IgD-negative memory B cell (primary cell): ENCODE measurements at regions not wholly inside any gene's neighbourhood (a gene's known extent, or its start where the extent isn't known, plus 50 kb on each side); places are given as distances from the start of the nearest gene placed in this dataset.

Experiments
- H3K27ac Mint-ChIP-seq, 3 donors: one replicate each; pipeline ENCODE4 v1.8.0; 2020 to 2022; ENCODE audit warnings: mild to moderate bottlenecking in 3 of 3, mixed read lengths in 3 of 3, moderate library complexity in 1 of 3
- H3K27me3 Mint-ChIP-seq: one replicate; pipeline ENCODE4 v1.8.0; 2021; ENCODE audit warnings: mixed read lengths
- H3K36me3 Mint-ChIP-seq: one replicate; pipeline ENCODE4 v1.8.0; 2020; ENCODE audit warnings: mild to moderate bottlenecking, mixed read lengths
- H3K4me1 Mint-ChIP-seq, 3 donors: one replicate each; pipeline ENCODE4 v1.8.0; 2020 to 2022; ENCODE audit warnings: mixed read lengths in 3 of 3, mild to moderate bottlenecking in 1 of 3
- H3K4me3 Mint-ChIP-seq, 4 donors: one replicate each; pipeline ENCODE4 v1.8.0; 2020 to 2022; ENCODE audit warnings: mild to moderate bottlenecking in 4 of 4, mixed read lengths in 4 of 4, moderate library complexity in 3 of 4
- H3K9me3 Mint-ChIP-seq, 3 donors: one replicate each; pipeline ENCODE4 v1.8.0; 2020 to 2021; ENCODE audit warnings: mixed read lengths in 3 of 3, mild to moderate bottlenecking in 1 of 3

- no peaks in the 10 kb centered on the region for H3K9me3 Mint-ChIP-seq
- H3K27me3 Mint-ChIP-seq, result no peaks in the 10 kb centered on the region
- H3K4me1 Mint-ChIP-seq, result no peaks in the 10 kb centered on the region
- no peak overlapping the region for H3K4me3 Mint-ChIP-seq
- H3K27ac Mint-ChIP-seq, result no peak overlapping the region
- no peaks in the 10 kb centered on the region for H3K36me3 Mint-ChIP-seq
These were observed 136.5 kb downstream of the CYSLTR2 start for GRCh38 chr13:48790199-48790598.

GRCh38 chr13:48790966-48791365 is 137.2 kb downstream of the CYSLTR2 start:
- H3K4me3 Mint-ChIP-seq, result no peak overlapping the region
- peaks cover 2% of the 10 kb centered on the region for H3K27me3 Mint-ChIP-seq
- no peaks in the 10 kb centered on the region for H3K36me3 Mint-ChIP-seq
- H3K4me1 Mint-ChIP-seq, result no peaks in the 10 kb centered on the region
- H3K9me3 Mint-ChIP-seq, result no peaks in the 10 kb centered on the region
- H3K27ac Mint-ChIP-seq, result no peak overlapping the region

- Mint-ChIP-seq H3K27ac (no peak overlapping the region), H3K36me3 (peaks cover 2% of the 10 kb centered on the region), H3K9me3 (no peaks in the 10 kb centered on the region), H3K4me3 (no peak overlapping the region), H3K27me3 (peaks cover 6% of the 10 kb centered on the region), H3K4me1 (no peaks in the 10 kb centered on the region)
These were observed 143.4 kb downstream of the CYSLTR2 start for GRCh38 chr13:48797127-48797526.

GRCh38 chr13:48797761-48798160 is 144.0 kb downstream of the CYSLTR2 start:
- Mint-ChIP-seq H3K4me1 (no peaks in the 10 kb centered on the region), H3K4me3 (no peak overlapping the region), H3K36me3 (peaks cover 2% of the 10 kb centered on the region), H3K9me3 (no peaks in the 10 kb centered on the region), H3K27ac (no peak overlapping the region), H3K27me3 (peaks cover 6% of the 10 kb centered on the region)

GRCh38 chr13:48798180-48798579 is 144.5 kb downstream of the CYSLTR2 start:
- Mint-ChIP-seq H3K4me1 (no peaks in the 10 kb centered on the region), H3K9me3 (no peaks in the 10 kb centered on the region), H3K4me3 (no peak overlapping the region), H3K36me3 (peaks cover 4% of the 10 kb centered on the region), H3K27me3 (peaks cover 6% of the 10 kb centered on the region), H3K27ac (no peak overlapping the region)

GRCh38 chr13:48801255-48801654 is 147.5 kb downstream of the CYSLTR2 start:
- H3K27ac Mint-ChIP-seq, result no peak overlapping the region
- peaks cover 4% of the 10 kb centered on the region for H3K27me3 Mint-ChIP-seq
- H3K36me3 Mint-ChIP-seq, result peaks cover 4% of the 10 kb centered on the region
- peaks cover 0 to 1% (median 0%) of the 10 kb centered on the region in 3 donors for H3K9me3 Mint-ChIP-seq
- peaks cover 0 to 2% (median 0%) of the 10 kb centered on the region in 3 donors for H3K4me1 Mint-ChIP-seq
- no peak overlapping the region for H3K4me3 Mint-ChIP-seq

GRCh38 chr13:48804821-48805601 is 151.3 kb downstream of the CYSLTR2 start:
- peaks cover 0 to 1% (median 0%) of the 10 kb centered on the region in 3 donors for H3K9me3 Mint-ChIP-seq
- H3K4me3 Mint-ChIP-seq, result no peak overlapping the region
- H3K27ac Mint-ChIP-seq, result no peak overlapping the region
- H3K36me3 Mint-ChIP-seq, result peaks cover 2% of the 10 kb centered on the region
- peaks cover 0 to 2% (median 0%) of the 10 kb centered on the region in 3 donors for H3K4me1 Mint-ChIP-seq
- H3K27me3 Mint-ChIP-seq, result peaks cover 2% of the 10 kb centered on the region

GRCh38 chr13:48806522-48806921 is 152.8 kb downstream of the CYSLTR2 start:
- Mint-ChIP-seq H3K36me3 (peaks cover 2% of the 10 kb centered on the region), H3K4me1 (peaks cover 0 to 2% (median 0%) of the 10 kb centered on the region in 3 donors), H3K9me3 (peaks cover 0 to 2% (median 0%) of the 10 kb centered on the region in 3 donors), H3K27ac (no peak overlapping the region), H3K4me3 (no peak overlapping the region), H3K27me3 (peaks cover 5% of the 10 kb centered on the region)

GRCh38 chr13:48808683-48809082 is 155.0 kb downstream of the CYSLTR2 start:
- Mint-ChIP-seq H3K4me1 (peaks cover 0 to 2% (median 0%) of the 10 kb centered on the region in 3 donors), H3K36me3 (no peaks in the 10 kb centered on the region), H3K27ac (no peak overlapping the region), H3K9me3 (peaks cover 0 to 3% (median 3%) of the 10 kb centered on the region in 3 donors), H3K27me3 (peaks cover 7% of the 10 kb centered on the region), H3K4me3 (no peak overlapping the region)

- Mint-ChIP-seq H3K4me3 (no peak overlapping the region), H3K36me3 (no peaks in the 10 kb centered on the region), H3K27ac (no peak overlapping the region), H3K27me3 (peaks cover 7% of the 10 kb centered on the region), H3K4me1 (peaks cover 0 to 2% (median 0%) of the 10 kb centered on the region in 3 donors), H3K9me3 (peaks cover 0 to 3% (median 1%) of the 10 kb centered on the region in 3 donors)
These were observed 156.3 kb downstream of the CYSLTR2 start for GRCh38 chr13:48810013-48810412.

- Mint-ChIP-seq H3K9me3 (peaks cover 0 to 3% (median 1%) of the 10 kb centered on the region in 3 donors), H3K4me3 (no peak overlapping the region), H3K36me3 (no peaks in the 10 kb centered on the region), H3K27ac (no peak overlapping the region), H3K4me1 (peaks cover 0 to 8% (median 5%) of the 10 kb centered on the region in 3 donors), H3K27me3 (peaks cover 5% of the 10 kb centered on the region)
These were observed 159.8 kb downstream of the CYSLTR2 start for GRCh38 chr13:48813518-48813917.

GRCh38 chr13:48816700-48817099 is 159.0 kb upstream of the FNDC3A start:
- Mint-ChIP-seq H3K27me3 (peaks cover 1% of the 10 kb centered on the region), H3K27ac (no peak overlapping the region), H3K4me3 (no peak overlapping the region), H3K4me1 (peaks cover 0 to 8% (median 5%) of the 10 kb centered on the region in 3 donors), H3K36me3 (no peaks in the 10 kb centered on the region), H3K9me3 (peaks cover 0 to 3% (median 0%) of the 10 kb centered on the region in 3 donors)

- peaks cover 0 to 3% (median 0%) of the 10 kb centered on the region in 3 donors for H3K9me3 Mint-ChIP-seq
- H3K36me3 Mint-ChIP-seq, result no peaks in the 10 kb centered on the region
- H3K27ac Mint-ChIP-seq, result no peak overlapping the region
- H3K27me3 Mint-ChIP-seq, result peaks cover 1% of the 10 kb centered on the region
- H3K4me1 Mint-ChIP-seq, result peaks cover 0 to 8% (median 5%) of the 10 kb centered on the region in 3 donors
- H3K4me3 Mint-ChIP-seq, result no peak overlapping the region
These were observed 158.4 kb upstream of the FNDC3A start for GRCh38 chr13:48817166-48817802.

- Mint-ChIP-seq H3K4me1 (peaks cover 0 to 8% (median 5%) of the 10 kb centered on the region in 3 donors), H3K36me3 (no peaks in the 10 kb centered on the region), H3K27ac (no peak overlapping the region), H3K9me3 (no peaks in the 10 kb centered on the region), H3K27me3 (no peaks in the 10 kb centered on the region), H3K4me3 (no peak overlapping the region)
These were observed 157.0 kb upstream of the FNDC3A start for GRCh38 chr13:48818495-48819356.

GRCh38 chr13:48819376-48819775 is 156.3 kb upstream of the FNDC3A start:
- Mint-ChIP-seq H3K9me3 (no peaks in the 10 kb centered on the region), H3K27me3 (no peaks in the 10 kb centered on the region), H3K4me1 (peaks cover 0 to 8% (median 5%) of the 10 kb centered on the region in 3 donors), H3K4me3 (no peak overlapping the region), H3K27ac (no peak overlapping the region), H3K36me3 (no peaks in the 10 kb centered on the region)
